Type B pancreatic cell (in vitro differentiated cells): ENCODE measurements at regions not wholly inside any gene's neighbourhood (a gene's known extent, or its start where the extent isn't known, plus 50 kb on each side); places are given as distances from the start of the nearest gene placed in this dataset.
"Not testable (repeated sequence)": the region's sequence is repeated elsewhere in the genome, so short reads cannot be mapped to it uniquely, and the experiment has no call there.

ENCODE experiments used
- DNase-seq: peaks from one replicate; pipeline ENCODE4 v3.0.0; 2021; ENCODE audit warnings: mixed read lengths; ENCODE audit not compliant: unreplicated experiment; ENCODE audit errors: extremely low spot score
- H3K27ac Mint-ChIP-seq: 2 replicates; pipeline ENCODE4 v1.8.0; 2021; ENCODE audit warnings: mild to moderate bottlenecking, mixed read lengths
- H3K27me3 Mint-ChIP-seq: 2 replicates; pipeline ENCODE4 v1.8.0; 2021; ENCODE audit warnings: mixed read lengths
- H3K36me3 Mint-ChIP-seq: 2 replicates; pipeline ENCODE4 v1.8.0; 2021; ENCODE audit warnings: mixed read lengths
- H3K4me1 Mint-ChIP-seq: one replicate; pipeline ENCODE4 v1.8.0; 2021; ENCODE audit warnings: mixed read lengths; ENCODE audit not compliant: unreplicated experiment
- H3K4me3 Mint-ChIP-seq: 2 replicates; pipeline ENCODE4 v1.8.0; 2021; ENCODE audit warnings: mild to moderate bottlenecking, mixed read lengths
- H3K9me3 Mint-ChIP-seq: 2 replicates; pipeline ENCODE4 v1.8.0; 2021; ENCODE audit warnings: mixed read lengths
- CTCF ChIP-seq: fragments of 200-600 bp; sonication (generic); conservative IDR thresholded peaks from 2 replicates; pipeline ENCODE4 v1.5.0; 2021; ENCODE audit warnings: antibody characterized with exemption, mild to moderate bottlenecking

GRCh38 chr1:88341447-88341846, 342.6 kb upstream of the PKN2 start:
- no peaks in the 10 kb centered on the region for H3K9me3 Mint-ChIP-seq
- no peaks in the 10 kb centered on the region for H3K27me3 Mint-ChIP-seq
- H3K4me3 Mint-ChIP-seq, result no peak overlapping the region
- DNase-seq, result no peak
- no peak overlapping the region for H3K27ac Mint-ChIP-seq
- no peaks in the 10 kb centered on the region for H3K4me1 Mint-ChIP-seq
- H3K36me3 Mint-ChIP-seq, result no peaks in the 10 kb centered on the region
- TF ChIP-seq CTCF, result no peak

- H3K4me3 Mint-ChIP-seq, DNase-seq, H3K9me3 Mint-ChIP-seq, H3K27ac Mint-ChIP-seq, H3K27me3 Mint-ChIP-seq, H3K4me1 Mint-ChIP-seq, H3K36me3 Mint-ChIP-seq: not testable (repeated sequence)
Measured at GRCh38 chr1:88342081-88342480, 342.0 kb upstream of the PKN2 start.

- no peak for TF ChIP-seq CTCF
- H3K9me3 Mint-ChIP-seq, result no peaks in the 10 kb centered on the region
- H3K27ac Mint-ChIP-seq, result no peak overlapping the region
- no peaks in the 10 kb centered on the region for H3K36me3 Mint-ChIP-seq
- no peaks in the 10 kb centered on the region for H3K4me1 Mint-ChIP-seq
- H3K27me3 Mint-ChIP-seq, result peaks cover 5% of the 10 kb centered on the region
- DNase-seq, result no peak
- no peak overlapping the region for H3K4me3 Mint-ChIP-seq
Measured at GRCh38 chr1:88350648-88351047, 333.4 kb upstream of the PKN2 start.

GRCh38 chr1:88351960-88352359, 332.1 kb upstream of the PKN2 start:
- TF ChIP-seq CTCF, result no peak
- H3K27ac Mint-ChIP-seq, result no peak overlapping the region
- peaks cover 5% of the 10 kb centered on the region for H3K27me3 Mint-ChIP-seq
- H3K4me1 Mint-ChIP-seq, result no peaks in the 10 kb centered on the region
- no peaks in the 10 kb centered on the region for H3K36me3 Mint-ChIP-seq
- no peak overlapping the region for H3K4me3 Mint-ChIP-seq
- no peaks in the 10 kb centered on the region for H3K9me3 Mint-ChIP-seq
- DNase-seq, result no peak

GRCh38 chr1:88354256-88354655, 329.8 kb upstream of the PKN2 start:
- no peak for DNase-seq
- Mint-ChIP-seq H3K4me3 (no peak overlapping the region), H3K4me1 (no peaks in the 10 kb centered on the region), H3K27me3 (peaks cover 5% of the 10 kb centered on the region), H3K36me3 (no peaks in the 10 kb centered on the region), H3K9me3 (no peaks in the 10 kb centered on the region), H3K27ac (no peak overlapping the region)
- no peak for TF ChIP-seq CTCF

- no peaks in the 10 kb centered on the region for H3K4me1 Mint-ChIP-seq
Measured at GRCh38 chr1:88357729-88358128, 326.3 kb upstream of the PKN2 start.

More at GRCh38 chr1:88357729-88358128, 326.3 kb upstream of the PKN2 start:
- H3K9me3 Mint-ChIP-seq, result no peaks in the 10 kb centered on the region
- no peak overlapping the region for H3K27ac Mint-ChIP-seq
- no peaks in the 10 kb centered on the region for H3K36me3 Mint-ChIP-seq
- DNase-seq, result no peak
- peaks cover 4% of the 10 kb centered on the region for H3K27me3 Mint-ChIP-seq
- TF ChIP-seq CTCF, result no peak
- no peak overlapping the region for H3K4me3 Mint-ChIP-seq
